ENCODE measurements at regions not wholly inside any gene's neighbourhood (a gene's known extent, or its start where the extent isn't known, plus 50 kb on each side); places are given as distances from the start of the nearest gene placed in this dataset.

- Histone ChIP-seq H3K27me3 (ENCODE audit: control insufficient read depth, insufficient read depth, low read length) (peaks cover 76% of the 10 kb centered on the region), H3K4me3 (ENCODE audit: insufficient read depth, low read depth, low read length) (no peak overlapping the region)
These were observed 127.9 kb downstream of the PXDC1 start for GRCh38 chr6:3623451-3624249.

More at GRCh38 chr6:3623451-3624249, 127.9 kb downstream of the PXDC1 start:
- Histone ChIP-seq H4K20me1 (ENCODE audit: insufficient read depth, low read length) (no peaks in the 10 kb centered on the region), H3K4ac (ENCODE audit: low read depth, low read length) (no peak overlapping the region), H3K4me1 (ENCODE audit: control insufficient read depth, insufficient read depth, low read length) (no peaks in the 10 kb centered on the region), H3K18ac (ENCODE audit: low read depth, low read length) (no peak overlapping the region), H3K4me2 (ENCODE audit: low read depth, low read length) (no peak overlapping the region), H4K91ac (ENCODE audit: insufficient read depth, low read depth, low read length) (no peak overlapping the region), H4K8ac (ENCODE audit: low read depth in 2 of 2, low read length in 2 of 2) (no peak overlapping the region), H3K9me3 (ENCODE audit: control insufficient read depth, insufficient read depth, low read length) (no peaks in the 10 kb centered on the region), H2AK5ac (ENCODE audit: low read depth, low read length) (no peak overlapping the region), H3K23ac (ENCODE audit: low read depth, low read length) (no peak overlapping the region), H2BK20ac (ENCODE audit: low read depth, low read length) (no peak overlapping the region), H3K14ac (replicated peaks; ENCODE audit: low read depth, low read length) (no peak overlapping the region), H4K5ac (ENCODE audit: low read depth, low read length) (no peak overlapping the region), H3K56ac (ENCODE audit: extremely low read depth, insufficient read depth, low read length) (no peak overlapping the region), H3K27ac (ENCODE audit: insufficient read depth, low read length) (no peak overlapping the region), H2AFZ (replicated peaks; ENCODE audit: low read length, poor library complexity) (no peak overlapping the region), H3K9me1 (ENCODE audit: insufficient read depth, low read length) (no peaks in the 10 kb centered on the region), H2BK15ac (ENCODE audit: low read depth, low read length) (no peak overlapping the region), H3K9ac (ENCODE audit: low read depth, low read length) (no peak overlapping the region), H2AK9ac (replicated peaks; ENCODE audit: low read depth, low read length, poor library complexity) (no peak overlapping the region), H2BK120ac (ENCODE audit: low read depth, low read length) (no peak overlapping the region), H2BK5ac (ENCODE audit: low read depth, low read length, poor library complexity, severe bottlenecking) (no peak overlapping the region), H3K79me1 (ENCODE audit: low read depth in 1 of 2, low read length in 2 of 2) (no peaks in the 10 kb centered on the region), H3K36me3 (ENCODE audit: control insufficient read depth, insufficient read depth, low read length) (no peaks in the 10 kb centered on the region)
- dilution Hi-C loops (cut with HindIII; ENCODE audit: low sequenced_read_pairs, unreplicated experiment) (no loop called here), intact Hi-C loops (cut with micrococcal nuclease) (no loop called here), in situ Hi-C loops (cut with MboI; ENCODE audit: low sequenced_read_pairs) (no loop called here)
- BruUV-seq (replicated peaks): no TSS peak
- WGBS, 2 experiments (ENCODE audit: extremely low coverage in 2 of 2, insufficient read length in 1 of 2): 85% methylated on average over 17 of the region's 28 CpGs; no CpG with 5 or more reads in 1 of the 2 experiments
- TF ChIP-seq USF2 (IDR thresholded peaks at IDR 0.05; ENCODE audit: low read depth, low read length) (no peak), MAFK (IDR thresholded peaks at IDR 0.05; ENCODE audit: low read depth, low read length) (no peak), ELK1 (IDR thresholded peaks at IDR 0.05; ENCODE audit: borderline replicate concordance, low read depth, low read length) (no peak), MAZ (IDR thresholded peaks at IDR 0.05; ENCODE audit: borderline replicate concordance, low read depth, low read length) (no peak), FOS (IDR thresholded peaks at IDR 0.05; ENCODE audit: low read depth, low read length) (no peak), SMC3 (IDR thresholded peaks at IDR 0.05; ENCODE audit: low read depth, low read length) (no peak), MXI1 (IDR thresholded peaks at IDR 0.05; ENCODE audit: borderline replicate concordance, low read depth, low read length) (no peak), RCOR1 (IDR thresholded peaks at IDR 0.05; ENCODE audit: insufficient replicate concordance, low read length) (no peak), CTCF (conservative IDR thresholded peaks at IDR 0.05; ENCODE audit: low read depth, low read length) (no peak), CHD1 (IDR thresholded peaks at IDR 0.05; ENCODE audit: low read depth, low read length) (no peak), RAD21 (IDR thresholded peaks at IDR 0.05; ENCODE audit: low read length) (no peak)
- CTCF ChIA-PET: no interaction called here
- no peak for ATAC-seq (ENCODE audit: low read depth)
- POLR2A ChIA-PET (ENCODE audit: unreplicated experiment): no interaction called here
- no peak for DNase-seq
